ENCODE measurements at regions not wholly inside any gene's neighbourhood (a gene's known extent, or its start where the extent isn't known, plus 50 kb on each side); places are given as distances from the start of the nearest gene placed in this dataset.

- TF ChIP-seq CTCF (IDR thresholded peaks at IDR 0.05): no peak
- TF ChIP-seq POLR2A (IDR thresholded peaks at IDR 0.05): no peak
Measured at GRCh38 chr3:164818318-164818717, 260.0 kb downstream of the SI start.
